HG03095 (cell line): ENCODE measurements at regions not wholly inside any gene's neighbourhood (a gene's known extent, or its start where the extent isn't known, plus 50 kb on each side); places are given as distances from the start of the nearest gene placed in this dataset.
"Not testable (repeated sequence)": the region's sequence is repeated elsewhere in the genome, so short reads cannot be mapped to it uniquely, and the experiment has no call there.

Experiments
- ATAC-seq: cut with Tn5 transposase; IDR thresholded peaks from one replicate; pipeline ENCODE4 v1.9.1; 2021; ENCODE audit warnings: moderate library complexity; ENCODE audit not compliant: unreplicated experiment

DNA sequence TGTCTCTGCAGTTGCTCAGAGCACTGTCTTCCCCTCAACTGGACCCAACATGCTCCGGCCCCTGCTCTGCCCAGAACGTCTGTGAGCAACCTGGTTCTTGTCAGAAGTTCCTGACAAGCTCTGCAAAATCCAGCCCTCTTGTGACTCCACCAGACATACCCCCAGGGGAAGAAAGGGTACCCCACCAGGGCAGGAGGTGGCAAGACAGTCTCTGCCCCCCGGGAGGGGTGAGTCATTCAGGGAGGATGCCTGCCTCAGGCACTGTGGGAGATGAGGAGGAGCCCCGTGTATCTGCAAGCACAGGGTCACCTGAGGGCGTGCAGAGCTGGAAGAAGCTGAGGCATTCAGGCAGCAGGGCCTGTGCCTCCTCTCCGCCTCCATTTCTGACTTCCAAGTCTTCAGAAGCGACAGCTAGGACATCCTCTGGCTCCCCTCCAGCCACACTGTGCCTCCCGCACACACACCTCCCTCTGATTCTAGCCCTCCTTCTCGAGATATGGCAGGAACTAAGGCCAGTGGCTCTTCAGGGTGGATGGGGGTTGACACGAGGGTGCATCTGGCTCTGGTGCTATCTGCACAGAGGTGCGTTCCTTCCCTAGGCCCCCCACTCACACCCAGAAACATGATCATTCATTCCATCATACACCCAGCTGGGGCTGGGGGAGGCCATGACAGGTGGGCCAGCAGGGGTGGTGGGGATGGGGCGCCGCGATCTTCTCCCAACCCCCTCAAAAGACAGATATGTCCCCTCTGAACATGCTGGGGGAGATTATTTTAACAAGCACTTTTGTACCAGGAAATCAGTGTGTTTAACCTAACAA is 222.2 kb downstream of the CYP26B1 start:
- no peak for ATAC-seq

DNA sequence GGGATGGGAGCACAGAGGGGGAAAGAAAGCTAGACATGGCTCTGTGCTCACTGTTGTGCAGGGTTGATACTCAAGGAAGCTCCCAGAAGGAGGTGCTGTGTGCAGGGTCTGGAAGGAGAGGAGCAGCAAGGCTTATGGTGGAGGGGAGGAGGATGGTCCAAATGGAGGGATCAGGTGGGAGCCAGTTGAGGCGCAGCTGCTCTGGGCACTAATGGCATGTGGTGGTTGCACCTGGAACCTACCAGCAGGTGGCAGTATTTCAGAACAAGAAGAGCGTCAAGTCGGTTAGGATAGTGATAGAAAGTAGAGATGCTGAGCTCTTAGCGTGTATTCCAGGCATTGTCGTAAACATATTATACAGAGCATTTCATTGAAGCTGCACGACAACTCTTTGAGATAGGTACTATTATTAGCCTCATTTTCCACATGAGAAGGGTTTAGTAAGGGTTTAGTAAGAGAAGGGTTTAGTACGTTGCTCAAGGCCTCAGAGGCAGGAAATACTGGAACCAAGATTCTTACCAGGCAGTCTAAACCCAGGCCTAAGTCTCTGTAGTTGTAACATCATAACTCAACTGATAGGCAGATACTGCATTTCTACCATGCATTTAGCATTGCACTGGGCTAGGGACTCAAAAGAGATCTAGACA is 223.7 kb downstream of the CYP26B1 start:
- ATAC-seq: peak; percentile 68

DNA sequence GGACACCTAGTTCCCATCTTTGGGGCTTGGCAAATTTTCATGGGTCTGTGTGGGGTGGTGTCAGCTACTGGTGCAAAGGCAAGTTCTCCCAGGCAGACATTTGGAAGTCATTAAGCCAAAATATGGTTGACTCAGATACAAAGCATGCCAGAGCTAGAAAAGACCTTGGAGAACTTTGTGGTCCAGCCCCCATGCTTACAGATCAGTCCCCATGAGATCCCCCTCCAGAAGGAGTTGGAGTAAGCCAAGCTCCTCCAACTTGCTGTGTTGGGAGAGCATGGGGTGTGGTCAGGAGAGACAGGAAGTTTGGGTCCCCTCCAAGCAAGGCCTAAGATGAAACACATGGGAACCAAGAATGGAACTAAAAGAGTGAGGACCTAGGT is 224.5 kb downstream of the CYP26B1 start:
- ATAC-seq: no peak

DNA sequence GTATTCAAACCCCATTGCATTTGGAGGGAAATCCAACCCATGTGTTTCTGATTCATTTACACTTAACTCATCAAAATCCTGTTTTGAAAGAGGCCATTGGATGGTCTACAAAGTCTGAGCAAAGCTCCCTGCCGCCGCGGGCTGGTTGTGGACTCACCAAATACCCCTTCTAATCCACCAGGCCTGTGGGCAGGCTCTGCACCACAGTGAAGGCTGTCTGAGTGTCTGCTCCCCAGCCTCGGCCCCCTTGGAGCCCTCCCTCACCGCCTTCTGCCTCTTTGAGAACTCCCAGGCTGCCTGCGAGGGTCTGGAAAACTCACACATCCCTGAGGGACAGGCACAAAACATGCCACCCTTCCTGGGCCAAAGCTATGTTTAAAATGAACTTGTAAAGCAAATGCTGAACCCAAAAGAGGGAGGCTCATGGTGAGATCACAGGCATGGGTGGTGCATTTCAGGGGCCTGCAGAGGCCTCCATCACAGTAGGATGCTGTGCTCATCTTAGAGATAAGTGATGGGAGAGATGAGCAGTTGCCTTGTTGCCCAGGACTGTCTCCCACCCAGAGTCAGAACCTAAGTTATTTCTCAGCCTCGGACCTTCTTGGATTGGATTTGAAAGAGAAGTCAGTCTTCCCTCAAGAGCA is 225.0 kb downstream of the CYP26B1 start:
- no peak for ATAC-seq

DNA sequence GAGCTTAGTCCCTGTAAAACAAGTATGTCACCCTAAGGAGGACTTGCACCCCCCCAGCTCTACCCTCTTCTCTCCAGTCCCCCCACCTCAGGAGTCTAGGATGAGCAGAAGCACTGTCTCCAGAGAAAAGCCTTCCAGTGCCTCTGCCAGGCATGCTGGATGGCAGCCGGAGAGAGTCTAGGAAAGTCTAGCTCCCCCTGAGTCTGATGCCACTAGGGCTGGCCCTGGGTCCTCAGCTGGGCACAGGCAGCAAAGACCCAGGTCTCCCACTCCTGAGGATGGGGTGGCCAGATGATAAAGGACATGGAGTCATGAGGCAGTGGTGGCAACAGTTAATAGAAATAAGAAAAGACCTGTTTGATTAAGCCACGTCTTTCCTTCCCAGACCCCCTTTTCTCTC is 225.6 kb downstream of the CYP26B1 start:
- no peak for ATAC-seq

DNA sequence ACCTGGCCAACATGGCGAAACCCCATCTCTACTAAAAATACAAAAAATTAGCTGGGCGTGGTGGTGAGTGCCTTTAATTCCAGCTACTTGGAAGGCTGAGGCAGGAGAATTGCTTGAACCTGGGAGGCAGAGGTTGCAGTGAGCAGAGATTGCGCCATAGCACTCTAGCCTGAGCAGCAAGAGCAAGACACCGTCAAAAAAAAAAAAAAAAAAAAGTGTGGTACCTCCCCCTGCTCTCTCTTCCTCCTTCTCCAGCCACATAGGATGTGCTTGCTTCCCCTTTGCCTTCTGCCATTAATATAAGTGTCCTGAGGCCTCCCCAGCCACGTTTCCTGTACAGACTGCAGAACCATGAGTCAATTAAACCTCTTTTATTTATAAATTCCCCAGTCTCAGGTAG is 226.8 kb downstream of the CYP26B1 start:
- ATAC-seq: not testable (repeated sequence)

DNA sequence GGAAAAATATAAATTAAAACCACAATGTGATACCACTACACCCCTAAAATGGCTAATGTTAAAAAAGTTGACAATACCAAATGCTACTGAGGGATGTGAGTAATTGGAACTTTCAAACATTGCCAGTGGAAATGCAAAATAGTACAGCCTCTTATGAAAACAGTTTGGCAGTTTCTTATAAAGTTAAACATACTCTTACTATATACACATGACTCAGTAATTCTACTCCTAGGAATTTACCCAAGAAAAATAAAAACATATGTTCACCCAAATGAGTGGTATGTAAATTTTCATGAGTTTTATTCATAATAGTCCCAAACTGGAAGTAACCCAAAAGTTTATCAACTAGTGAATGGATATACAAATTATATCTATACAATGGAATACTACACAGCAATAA is 228.0 kb downstream of the CYP26B1 start:
- no peak for ATAC-seq

DNA sequence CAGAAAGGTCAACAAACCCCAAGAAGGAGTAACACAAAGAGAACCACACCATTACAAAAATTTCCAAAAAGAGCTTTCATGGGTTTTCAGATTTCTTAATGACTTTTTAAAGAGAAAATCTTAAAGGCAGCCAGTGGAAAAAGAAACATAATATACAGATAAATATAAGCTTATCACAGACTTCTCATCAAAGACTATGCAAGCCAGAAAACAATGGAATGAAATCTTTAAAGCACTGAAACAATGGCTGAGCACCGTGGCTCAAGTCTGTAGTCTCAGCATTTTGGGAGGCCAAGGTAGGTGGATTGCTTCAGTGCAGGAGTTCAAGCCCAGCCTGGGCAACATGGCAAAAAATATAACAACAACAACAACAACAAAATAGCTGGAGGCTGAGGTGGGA is 237.4 kb downstream of the CYP26B1 start:
- no peak for ATAC-seq

DNA sequence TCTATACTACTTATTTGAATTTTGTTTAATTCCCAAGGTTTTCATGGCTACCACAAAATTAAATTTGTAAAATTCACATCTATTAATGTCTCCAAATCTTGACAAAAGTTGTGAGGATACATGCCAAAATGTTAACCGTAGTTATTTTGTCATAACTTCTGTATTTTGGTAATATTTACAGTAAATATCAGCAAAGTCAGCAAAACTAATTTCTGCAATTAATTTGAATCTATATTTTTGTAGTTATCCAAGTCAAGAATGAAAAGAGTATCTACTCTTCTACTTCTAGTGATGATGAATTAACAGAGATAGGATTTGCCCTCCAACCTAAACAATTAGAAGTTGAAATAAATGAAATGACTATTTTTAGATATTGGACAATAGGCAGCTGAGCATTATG is 238.9 kb downstream of the CYP26B1 start:
- ATAC-seq: no peak

DNA sequence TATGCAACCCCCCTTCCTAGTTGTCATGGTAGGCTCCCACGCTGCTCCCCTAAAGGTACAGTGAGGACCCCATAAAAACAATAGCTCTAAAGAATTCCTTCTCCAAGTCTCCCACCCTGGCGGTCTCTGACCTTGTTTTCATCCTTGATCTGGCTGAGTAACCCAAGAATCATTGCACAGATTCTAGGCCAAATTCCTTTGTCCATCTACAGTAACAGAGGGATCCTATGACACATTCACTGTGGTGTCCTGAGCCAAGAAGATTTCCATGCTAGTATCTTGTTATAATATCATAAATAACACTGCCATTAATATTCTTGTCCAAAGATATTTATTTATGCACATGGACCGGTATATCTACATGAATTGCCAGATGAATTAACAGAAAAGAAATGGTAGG is 240.2 kb downstream of the CYP26B1 start:
- ATAC-seq: no peak

DNA sequence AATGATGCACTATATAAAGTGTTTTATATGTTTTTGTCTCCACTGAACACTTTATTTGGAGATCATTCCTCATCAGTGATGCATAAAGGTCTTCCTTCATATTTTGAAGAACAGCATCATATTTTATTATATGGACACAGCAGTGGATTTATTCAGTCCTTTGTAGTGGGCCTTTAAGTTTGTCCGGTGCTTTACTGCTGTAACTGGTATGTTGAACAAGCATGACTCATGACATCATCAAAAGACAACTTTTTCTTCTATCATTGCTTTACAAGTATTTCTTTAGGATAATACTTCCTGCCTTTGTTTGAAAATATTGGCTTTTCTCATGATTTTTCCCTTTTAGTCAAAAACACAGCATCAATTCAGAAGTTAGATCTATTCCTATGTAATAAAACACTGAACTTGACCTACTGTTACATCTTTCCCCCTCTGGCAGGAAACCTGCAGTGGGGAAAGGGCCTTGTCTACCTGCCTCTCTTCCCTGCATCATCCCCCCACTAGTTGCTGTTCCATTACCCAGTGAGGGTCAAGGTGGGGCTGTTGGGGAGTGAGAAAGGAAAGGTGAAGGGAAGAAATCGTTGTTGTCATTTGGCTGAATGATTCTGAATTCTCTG is 241.2 kb downstream of the CYP26B1 start:
- ATAC-seq: no peak

DNA sequence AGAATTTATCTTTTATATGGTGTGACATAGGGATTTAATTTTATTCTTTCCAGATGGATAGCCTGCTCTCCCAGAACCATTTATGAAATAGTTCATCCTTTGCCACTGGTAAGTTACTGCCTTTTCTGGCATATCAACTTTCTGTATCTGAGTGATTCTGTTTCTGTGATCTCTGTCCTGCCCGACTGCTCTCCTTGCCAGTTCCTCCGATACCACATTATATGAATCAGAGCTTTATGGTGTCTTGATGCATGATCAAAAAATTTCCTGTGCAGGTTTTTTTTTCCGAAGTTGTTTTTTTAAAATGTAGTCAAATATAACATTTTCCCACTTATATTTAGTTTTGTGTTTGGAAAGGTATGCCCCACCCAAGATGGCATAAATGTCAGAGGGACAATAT is 242.5 kb downstream of the CYP26B1 start:
- ATAC-seq: no peak

DNA sequence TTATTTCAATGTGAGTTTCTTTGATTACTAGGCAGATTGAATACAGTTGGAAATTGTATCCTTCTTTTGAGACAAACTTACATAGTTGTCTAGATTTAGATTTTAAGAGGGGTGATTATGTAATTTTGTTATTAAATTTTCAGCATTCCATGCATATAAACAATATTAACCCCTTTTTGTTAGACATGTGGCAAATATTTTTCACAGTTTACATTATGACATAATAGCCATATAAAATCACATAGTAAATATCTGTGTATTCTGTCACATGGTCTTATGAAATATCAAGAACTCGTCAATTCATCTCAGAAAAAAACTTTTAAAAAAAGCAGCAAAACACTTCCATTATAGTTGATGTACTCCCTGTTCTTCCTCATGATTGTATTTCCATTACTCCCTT is 243.8 kb downstream of the CYP26B1 start:
- ATAC-seq: no peak

DNA sequence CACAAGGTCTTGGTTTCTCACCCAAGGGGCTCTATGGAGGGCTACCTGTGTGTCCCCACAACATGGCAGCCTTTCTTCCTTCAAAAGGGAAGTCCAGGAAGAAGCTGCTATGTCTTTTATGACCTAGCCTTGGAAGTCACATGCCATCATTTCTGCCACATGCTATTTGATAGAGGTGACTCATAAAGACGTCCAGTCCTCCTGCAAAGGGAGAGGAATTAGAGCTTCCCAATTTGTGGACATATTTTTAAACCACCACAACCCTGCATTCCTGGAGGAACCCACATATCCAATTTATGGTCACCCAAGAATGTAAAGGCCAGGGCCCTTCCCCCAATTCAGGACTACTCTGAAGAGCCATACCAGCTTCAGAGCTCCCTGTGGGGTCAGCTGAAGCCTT is 246.2 kb downstream of the CYP26B1 start:
- ATAC-seq: no peak

DNA sequence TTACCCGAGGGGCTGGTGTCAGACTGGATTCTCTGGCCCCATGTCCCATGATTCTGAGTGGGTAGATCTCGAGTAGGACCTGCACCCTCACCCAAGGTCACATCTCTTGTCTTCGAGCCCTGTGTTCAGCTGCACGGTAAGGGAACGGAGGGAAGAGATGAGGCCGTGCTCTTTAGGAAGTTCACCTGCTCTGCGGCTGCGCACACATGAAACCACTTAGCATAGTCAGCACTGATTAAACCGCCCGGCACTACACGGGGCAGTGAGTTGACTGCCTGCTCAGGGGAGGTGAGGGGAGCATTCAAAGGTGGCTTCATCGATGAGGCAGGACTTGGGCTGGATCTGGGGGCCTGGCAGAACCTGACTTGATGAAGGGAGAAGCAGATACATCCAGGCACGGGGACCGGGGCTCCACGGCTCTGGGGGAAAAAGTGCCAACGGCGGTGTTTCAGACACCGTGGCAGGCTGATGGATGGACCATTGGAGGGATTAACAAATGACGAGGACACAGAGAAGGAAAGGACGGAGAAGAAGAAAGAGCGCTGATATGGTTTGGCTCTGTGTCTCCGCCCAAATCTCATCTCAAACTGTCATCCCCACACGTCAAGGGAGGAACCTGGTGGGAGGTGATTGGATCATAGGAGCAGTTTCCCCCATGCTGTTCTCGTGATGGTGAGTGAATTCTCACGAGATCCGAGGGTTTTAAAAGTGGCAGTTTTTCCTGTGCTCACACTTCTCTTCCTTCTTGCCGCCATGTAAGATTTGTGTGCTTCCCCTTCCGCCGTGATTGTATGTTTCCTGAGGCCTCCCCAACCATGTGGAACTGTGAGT is 248.6 kb downstream of the CYP26B1 start:
- ATAC-seq: no peak

DNA sequence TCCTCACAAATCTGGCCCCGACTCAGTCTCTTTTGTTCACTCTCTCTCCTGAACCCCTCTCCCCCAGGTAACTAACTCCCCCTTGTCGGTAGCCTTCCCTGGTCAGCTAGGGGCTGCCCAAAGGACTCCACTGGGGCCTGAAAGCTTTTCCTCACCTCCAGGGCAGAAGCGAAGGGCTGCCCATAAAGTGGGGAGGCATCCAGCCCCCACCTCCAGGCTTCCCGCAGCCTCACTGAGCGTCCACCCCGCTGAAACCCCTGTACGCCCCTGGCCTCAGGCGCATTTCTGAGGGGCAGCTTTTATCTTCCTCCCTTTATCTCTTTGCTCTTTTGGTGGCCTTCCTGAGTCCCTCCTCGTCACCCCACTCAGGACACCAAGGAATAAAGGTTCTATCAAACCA is 249.3 kb downstream of the CYP26B1 start:
- no peak for ATAC-seq

DNA sequence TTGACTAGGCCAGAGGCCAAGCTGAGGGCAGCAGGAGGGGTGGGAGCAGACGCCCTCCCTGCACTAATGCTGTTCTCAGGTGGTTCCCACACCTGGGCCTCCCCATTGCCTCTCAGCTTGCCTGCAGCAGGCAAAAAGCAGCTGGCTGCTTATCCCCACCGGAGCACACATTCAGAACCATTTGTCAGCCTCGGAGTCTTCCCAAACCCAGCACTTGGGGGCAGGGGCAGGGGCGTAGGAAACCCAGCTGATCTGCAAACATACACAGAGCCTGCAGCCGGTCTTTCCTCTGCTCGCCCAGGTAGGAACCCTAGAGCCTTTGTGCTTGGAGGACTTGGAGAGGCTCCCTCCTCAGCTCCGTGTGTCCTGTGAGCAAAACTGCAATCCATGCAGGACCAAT is 249.8 kb downstream of the CYP26B1 start:
- no peak for ATAC-seq

DNA sequence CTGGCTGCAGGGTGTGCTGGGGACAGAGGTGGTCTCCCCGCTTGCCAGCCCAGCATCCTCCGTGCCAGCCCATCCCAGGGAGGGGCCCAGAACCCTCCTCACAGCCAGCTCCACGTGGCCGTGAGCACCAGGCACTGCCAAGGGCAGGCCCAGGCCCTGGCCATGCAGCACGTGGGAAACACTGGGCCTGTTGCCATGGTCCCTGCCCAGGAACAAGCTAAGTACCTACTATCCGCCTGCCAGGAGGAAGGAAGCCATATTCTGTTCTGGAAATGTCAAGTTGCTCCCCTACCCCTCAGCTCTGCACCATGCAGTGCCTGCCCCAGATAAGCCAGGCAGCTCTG is 250.6 kb downstream of the CYP26B1 start:
- ATAC-seq: no peak

DNA sequence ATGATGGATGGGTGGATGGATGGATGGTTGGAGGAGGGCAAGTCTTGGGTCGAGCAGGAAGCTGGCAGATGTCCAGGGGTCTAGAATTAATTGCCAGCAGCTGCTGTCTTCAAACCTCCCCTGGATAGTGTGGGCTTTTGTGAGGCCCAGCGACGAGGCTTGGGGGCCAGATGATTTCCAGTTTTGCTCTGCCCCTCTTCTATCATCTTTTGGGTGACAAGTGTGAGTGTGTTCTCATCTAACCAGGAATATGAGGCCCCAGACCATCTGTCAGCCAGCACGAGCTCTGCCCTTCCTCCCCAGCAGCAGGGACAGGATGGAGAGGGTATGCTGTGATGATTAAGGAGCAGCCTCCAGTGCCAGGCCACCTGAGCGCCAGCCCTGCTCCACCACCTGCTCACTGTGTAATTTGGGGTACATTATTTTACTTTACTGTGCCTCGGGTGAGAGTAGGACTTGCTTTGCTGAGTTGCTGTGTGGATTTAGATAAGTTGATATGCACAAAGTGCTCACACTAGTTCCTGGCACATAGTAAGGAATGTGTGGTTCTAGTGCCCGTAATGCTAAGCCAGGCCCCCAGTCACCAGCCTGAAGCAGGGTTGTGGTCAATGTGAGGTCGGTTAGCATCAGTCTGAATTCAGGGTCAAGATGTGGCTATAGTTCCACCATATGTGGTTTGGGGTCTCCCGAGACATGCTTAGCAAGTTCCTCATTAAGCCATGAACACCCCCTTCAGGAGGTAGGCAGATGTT is 251.1 kb downstream of the CYP26B1 start:
- no peak for ATAC-seq
